ENCODE measurements at regions not wholly inside any gene's neighbourhood (a gene's known extent, or its start where the extent isn't known, plus 50 kb on each side); places are given as distances from the start of the nearest gene placed in this dataset.
A peak's percentile ranks its signal among the peaks of the same experiment; 100 is the strongest.
"Not testable (repeated sequence)": the region's sequence is repeated elsewhere in the genome, so short reads cannot be mapped to it uniquely, and the experiment has no call there.

DNA sequence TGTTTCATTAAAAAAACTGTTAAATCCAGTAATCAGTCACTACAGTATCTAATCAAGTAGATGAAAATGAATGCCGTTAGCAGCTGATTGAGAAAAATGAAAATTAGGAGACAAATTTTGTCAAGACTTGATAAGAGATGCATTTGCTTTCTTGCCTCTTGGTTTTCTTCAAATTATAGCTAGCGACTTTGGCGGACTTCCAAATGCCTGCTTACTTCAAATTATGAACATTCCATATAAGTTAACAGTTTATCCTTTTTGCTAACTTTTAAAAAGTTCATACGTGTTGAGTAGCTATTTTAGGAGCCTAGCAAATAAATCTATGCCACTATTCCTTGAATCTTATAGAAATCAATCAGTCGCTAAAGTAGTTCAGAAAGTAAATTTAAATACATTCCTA lies 58.8 kb downstream of the PPP4R3C start:
- DNase-seq: no peak

DNA sequence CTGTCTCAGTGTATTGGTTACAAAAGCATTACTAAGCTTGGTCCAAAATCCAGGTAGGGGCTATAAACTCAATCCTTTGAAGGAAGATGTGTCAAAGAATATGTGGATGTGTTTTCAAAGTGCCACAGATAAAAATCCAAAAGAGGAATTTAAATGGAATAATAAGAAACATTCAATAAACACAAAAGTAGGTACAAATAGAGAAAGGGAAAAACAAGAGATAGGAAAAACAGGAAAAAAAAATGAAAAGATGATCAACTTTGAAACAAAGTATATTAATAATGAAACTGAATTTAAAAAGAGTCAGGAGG lies 64.0 kb downstream of the PPP4R3C start:
- DNase-seq: no peak

DNA sequence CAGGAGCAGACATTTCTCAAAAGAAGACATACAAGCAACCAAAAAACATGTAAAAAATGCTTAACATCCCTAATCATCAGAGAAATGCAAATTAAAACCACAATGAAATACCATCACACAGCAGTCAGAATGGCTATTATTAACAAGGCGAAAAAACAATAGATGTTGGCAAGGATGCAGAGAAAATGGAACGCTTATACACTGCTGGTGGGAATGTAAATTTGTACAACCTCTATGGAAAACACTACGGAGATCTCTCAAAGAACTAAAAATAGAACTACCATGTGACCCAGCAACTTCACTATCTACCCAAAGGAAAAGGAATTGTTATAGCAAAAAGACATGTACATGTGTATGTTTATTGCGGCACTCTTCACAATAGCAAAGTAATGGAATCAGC lies 71.5 kb downstream of the PPP4R3C start:
- DNase-seq: no peak

DNA sequence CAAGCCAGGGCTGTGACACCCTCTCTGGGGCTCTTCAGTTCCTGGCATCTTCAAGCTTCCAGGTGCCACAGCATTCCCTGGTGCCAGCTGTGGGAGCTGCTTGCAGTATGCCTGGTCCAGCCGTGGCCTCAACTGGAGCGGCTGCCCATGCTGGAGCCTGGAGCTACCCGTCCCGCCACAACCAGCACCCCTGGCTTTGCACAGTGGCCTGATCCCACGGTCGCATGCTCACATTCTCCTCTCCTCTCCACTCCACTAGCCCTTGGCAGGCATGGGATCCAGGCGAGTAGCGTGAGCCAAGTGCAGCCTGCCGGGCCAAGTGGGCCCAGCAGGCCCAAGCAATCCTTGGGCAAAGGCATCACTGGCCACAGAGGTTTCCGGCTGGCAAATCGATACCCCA lies 81.7 kb downstream of the PPP4R3C start:
- DNase-seq: no peak

DNA sequence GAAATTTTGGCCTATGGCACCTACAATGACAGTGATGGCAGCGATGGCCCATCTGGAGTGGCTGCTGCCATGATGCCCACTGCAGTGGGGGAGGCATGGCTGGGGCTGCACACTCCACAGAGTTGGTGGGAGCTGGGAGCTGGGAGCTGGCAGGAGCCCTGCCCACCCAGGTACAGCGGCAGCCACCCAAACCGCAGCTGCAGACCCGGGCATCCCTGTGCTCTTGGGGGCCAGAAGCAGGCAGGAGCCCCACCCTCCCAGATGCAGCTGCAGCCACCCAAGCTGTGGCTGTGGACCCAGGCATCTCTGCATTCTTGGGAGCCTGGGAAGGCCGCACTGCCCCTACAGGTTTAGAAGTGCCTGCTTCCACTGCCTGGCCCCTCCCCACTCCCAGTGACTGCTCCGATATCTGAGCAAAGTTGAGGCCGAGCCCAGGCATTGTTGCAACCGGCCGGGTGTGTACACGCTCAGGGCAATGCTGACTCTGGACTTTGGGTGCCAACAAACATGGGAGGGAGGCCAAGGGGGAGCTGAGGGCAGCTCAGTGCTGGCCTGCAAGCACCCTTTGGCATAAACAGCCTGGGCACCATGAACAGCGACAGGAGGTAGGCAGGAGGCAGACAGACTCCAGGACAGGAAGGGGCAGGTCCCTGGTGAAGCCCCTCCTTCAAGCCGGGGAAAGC lies 82.8 kb downstream of the PPP4R3C start:
- DNase-seq: no peak

DNA sequence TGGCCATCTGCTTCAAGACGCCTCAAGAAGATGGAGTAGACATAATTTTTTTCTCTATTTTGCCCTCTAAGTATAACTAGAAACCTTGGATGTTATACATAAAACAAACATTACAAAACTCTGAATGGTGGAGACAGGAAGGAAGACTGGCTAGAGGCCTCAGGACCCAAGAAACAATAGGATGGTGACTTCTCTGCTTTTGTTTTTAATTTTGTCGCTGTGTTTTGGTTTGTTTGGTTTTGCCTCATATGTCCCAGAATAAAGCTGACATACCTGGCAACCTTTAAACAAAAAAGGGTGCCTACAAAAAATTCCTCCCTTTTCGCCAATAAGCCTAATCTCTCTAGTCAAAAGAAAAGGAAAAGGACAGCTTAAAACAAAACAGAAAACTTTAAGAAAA lies 109.1 kb downstream of the PPP4R3C start:
- DNase-seq: no peak

DNA sequence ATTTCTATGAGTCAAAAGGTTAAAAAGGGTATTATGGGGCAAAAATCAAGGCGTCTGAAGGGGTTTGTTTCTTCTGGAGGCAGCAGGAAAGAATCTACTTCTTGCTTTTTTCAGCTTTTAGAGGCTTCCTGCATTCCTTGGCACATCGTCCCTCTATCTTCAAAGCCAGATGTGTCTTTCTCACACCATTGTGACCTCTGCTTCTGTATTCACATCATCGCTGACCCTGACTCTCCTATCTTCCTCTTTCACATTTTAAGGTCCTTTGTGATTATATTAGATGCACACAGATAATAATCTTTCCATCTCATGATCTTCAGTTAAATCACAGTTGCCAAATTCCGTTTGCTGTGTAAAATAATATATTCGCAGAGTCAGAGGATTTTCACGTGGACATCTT lies 112.7 kb downstream of the PPP4R3C start:
- no peak for DNase-seq

DNA sequence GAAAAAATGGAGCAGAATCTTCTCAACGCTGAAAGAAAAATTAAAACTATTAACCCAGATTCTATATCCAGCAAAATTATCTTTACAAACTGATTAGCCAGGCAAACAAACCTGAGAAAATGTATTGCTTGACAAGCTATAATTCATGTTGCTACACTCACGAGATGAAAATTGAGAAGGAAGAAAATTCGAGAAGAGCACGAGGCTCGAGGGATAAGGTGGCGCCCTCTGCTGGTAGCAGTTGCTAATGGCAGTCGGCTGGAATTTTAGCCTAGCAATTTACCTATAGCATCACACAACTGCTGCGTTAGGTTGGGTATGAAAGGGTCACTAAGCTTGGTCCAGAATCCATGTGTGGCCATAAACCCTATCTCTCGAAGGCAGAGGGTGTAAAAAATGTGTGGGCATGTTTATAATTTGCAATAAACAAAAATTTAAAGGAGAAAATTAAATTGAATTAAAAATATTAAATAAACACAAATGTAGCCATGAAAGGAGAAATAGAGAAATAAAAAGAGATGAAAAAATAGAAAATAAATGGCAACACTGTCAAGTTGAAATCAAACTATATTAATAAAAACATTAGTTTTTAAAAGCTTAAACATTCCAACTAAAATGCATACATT lies 126.6 kb downstream of the PPP4R3C start:
- peak; percentile 47 for DNase-seq

DNA sequence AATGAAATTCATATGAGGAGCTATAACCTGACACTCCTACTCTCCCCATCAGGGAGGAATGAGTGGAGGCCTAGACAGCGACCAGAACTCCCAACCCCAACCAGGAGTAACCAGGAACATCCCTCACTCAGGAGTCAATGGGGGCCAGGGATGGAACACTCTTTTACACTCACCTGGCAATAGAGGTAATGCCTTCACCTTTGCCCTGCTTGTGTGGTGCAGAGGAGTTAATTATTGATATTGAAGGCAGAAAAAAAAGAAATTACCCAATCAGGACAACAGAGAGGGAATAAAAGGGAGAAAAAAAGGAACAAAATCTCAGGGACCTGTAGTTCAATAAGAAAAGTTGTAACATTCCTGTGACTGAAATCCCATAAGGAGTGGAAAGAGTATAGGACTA lies 141.5 kb downstream of the PPP4R3C start:
- no peak for DNase-seq

DNA sequence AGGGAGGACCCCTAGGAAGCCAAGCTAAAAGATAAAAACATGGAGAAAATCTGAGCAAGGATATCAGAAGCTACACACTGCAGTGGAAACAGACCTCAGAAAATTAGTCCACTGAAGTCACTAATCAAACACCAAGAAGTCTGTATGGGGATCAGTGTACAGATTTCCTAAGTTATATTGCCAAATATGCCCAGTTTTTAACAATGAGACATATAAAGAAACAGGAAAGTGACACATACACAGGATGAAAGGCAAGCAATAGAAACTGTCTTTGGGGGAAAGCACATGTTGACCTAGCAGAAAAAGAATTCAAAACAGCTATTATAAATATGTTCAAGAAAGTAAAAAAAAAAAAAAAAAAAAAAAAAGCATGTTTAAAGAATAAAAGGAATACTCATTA lies 153.7 kb downstream of the PPP4R3C start:
- DNase-seq: no peak

DNA sequence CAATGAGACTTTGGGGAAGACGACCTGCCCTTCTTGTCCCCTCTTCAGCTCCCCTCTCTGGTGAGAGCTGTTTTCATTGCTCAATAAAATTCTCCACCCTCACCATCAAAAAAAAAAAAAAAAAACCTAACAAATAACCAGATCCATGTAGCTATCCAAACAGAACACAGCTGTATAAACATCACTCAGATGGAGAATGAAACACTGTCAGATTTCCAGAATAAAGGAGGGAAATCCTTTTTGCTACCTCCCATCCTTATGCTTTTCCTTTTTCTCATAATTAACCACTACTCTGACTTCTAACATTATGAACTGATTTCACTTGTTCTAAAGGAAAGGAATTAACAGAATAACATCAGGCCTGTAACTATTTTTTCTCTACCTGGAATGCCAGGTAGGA lies 155.6 kb downstream of the PPP4R3C start:
- no peak for DNase-seq

DNA sequence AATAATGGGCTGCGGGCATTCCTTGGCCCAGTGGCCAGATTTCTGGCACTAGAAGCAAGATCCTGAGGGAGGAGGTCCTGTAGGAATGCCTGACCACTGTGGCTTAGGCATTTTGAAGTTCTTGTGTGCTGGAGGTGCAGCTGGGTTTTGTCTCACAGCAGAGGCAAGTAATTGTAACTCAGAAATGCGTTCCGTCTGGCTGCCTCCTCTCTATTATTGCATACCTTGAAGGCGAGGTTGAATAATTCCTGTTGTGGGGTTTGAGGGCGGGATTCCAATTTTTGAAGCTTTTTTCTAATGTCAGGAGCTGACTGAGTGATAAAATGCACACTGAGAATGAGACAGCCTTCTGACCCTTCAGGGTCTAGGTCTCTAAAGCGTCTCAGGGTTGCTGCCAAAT lies 170.6 kb downstream of the PPP4R3C start:
- DNase-seq: not testable (repeated sequence)

DNA sequence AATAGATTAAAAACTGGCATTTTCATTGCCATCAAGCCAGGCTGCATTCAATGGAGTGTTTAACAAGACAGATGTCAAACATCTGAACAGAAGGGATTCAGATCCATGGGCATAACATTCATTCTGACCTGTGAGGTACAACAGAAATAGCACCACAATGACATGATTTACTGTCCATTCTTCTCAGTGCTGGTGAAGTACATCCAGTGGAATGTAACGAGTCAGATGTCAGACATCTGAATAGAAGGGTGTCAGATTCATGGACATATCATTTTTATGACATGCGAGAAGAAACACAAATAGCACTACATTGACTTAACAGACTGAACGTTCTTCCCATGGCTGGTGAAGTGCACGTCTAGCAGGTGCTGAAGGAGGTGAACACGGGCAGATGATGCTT lies 186.4 kb downstream of the PPP4R3C start:
- no peak for DNase-seq

DNA sequence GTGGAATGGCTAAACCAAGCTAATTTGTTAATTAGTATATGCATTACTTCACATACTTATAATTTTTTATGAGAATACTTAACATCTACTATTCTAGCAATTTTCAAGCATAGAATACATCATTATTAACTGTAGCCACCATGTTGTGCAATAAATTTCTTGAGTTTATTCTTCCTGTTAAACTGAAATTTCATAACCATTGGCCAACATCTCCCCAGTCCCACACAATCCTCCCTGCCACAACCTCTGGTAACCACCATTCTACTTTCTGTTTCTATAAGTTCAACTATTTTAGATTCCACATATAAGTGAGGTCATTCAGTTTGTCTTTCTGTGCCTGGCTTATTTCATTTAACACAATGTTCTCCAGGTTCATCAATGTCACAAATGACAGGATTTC lies 208.5 kb downstream of the PPP4R3C start:
- no peak for DNase-seq

DNA sequence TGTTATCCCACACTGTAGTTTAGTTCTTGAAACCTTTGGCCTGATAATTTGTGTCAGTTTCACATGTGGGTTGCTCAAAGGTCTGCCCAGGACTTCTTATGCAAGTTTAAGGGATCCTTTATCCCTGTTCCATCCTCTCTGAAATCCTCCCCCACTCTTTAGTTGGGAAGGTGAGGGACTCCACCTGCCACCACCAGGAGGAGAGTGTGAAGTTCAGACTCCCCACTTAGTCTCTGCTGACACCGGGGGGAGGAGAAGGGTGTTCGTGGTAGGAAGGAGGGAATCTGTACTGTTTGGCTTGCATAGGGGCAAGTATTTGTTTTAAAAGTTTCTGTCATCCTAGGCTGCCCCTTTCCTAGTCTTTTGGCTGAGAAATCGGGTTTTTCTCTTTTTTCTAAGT lies 211.8 kb downstream of the PPP4R3C start:
- no peak for DNase-seq

DNA sequence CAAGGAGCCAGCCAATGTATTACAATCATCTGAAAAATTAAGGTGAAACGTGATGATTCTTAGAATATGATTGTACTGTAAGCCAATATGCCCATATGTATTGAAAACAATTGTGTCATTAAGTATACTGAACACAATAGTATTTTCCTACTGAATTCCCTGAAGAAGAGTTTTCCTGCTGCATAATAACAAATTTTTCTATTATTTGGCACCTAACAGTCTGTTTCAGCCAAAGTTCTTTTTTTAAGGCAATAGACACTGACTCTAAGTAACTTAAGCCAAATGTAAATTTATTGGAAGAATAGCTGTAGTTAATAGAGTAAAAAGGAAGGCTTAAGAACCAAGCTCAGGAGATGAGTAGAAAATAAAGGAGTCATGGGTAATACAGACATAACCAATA lies 220.6 kb downstream of the PPP4R3C start:
- DNase-seq: no peak

DNA sequence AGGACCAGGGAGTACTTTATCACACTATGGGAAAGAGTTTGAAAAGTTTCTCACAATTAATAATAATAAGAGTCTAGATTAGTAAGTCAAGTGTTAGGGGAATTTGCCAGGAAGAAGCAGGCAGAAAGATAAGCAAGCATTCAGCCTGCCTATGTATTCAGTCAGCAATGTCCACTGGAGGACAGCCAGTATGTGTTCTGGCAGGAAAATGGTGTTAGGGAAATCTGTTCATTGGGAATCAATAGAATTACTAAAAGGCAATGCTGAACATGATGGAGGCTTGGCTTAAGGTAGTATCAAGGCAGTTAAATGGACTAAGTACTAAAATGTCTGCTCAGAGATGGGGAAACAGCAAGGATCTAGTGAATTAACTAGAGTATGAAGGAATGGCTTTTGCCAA lies 221.2 kb downstream of the PPP4R3C start:
- no peak for DNase-seq

DNA sequence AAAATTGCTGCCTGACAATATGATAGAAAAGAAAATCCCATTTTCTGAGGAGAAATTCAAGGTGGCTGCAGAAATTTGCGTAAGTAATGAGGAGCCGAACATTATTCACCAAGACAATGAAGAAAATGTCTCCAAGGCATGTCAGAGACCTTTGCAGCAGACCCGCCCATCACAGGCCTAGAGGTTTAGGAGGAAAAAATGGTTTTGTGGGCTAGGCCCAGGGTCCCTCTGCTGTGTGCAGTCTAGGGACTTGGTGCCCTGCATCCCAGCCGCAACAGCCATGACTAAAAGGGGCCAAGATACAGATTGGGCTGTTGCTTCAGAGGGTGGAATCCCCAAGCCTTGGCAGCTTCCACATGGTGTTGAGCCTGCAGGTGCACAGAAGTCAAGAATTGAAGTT lies 223.1 kb downstream of the PPP4R3C start:
- DNase-seq: not testable (repeated sequence)

DNA sequence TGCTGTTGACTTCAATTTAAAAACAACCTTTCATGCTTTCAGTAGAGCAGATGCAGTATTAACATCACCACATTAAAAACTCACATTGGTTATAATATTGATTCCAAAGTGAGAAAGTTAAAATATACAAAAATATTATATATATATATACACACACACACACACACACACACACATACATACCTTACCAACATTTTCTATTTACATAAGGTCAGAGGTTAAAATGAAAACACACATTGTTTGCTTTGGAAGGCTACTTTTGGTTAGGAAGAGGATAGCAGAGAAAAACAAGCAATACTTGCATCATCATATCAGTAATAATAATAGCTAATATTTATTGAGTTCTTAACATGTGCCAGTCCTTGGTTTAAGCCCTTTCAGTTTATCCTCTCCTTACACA lies 226.5 kb downstream of the PPP4R3C start:
- no peak for DNase-seq

DNA sequence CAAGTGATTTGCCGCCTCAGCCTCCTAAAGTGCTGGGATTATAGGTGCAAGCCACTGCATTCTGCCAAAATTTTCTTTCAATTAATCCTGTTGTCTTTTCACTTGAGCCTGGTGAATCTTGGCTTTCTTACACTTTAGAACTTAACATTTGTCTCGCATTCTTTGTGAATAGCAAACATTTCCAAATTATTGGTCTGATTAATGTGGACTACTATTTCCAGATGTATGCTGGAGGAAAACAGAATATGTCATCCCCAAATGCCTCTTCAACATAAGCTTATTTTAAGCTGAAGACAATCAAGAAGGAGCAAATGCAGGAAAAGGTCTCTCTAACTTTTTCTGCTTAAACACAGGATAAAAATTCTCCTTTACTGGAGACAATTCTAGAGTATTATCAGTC lies 233.4 kb downstream of the PPP4R3C start:
- no peak for DNase-seq

DNA sequence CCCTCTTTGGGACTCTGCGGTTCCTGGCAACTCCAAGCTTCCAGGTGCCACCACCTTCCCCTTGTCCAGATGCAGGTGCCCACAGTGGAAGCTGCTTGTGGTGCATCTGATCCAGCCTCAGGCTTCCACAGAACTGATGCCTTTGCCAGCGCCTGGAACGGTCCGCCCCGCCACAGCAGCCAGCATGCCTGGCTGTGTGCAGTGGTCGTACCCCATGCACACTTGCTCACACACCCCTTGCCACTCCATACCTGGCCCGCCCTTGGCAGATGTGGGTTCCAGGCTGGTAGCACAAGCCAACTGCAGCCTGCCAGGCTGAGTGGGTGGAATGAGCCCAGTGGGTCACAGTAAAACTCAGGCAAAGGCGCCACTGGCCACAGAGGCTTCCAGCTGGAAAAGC lies 240.5 kb downstream of the PPP4R3C start:
- DNase-seq: no peak

DNA sequence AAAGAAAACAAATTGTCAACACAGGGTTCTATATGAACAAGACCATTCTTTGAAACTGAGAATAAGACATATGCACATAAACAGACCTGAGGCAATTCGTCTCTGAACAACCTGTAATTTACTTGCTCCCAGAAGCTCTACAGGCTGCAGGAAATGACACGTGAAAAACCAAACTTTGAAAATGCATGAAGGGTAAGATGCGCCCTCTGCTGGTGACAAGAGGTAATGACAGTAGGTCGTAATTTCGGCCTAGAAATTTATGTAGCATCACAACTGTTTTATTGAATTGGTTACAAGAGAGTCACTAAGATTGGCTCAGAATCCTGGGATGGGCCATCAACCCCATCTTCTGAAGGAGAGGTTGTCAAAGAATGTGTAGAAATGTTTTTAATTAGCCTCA lies 276.5 kb downstream of the PPP4R3C start:
- peak; percentile 3 for DNase-seq

DNA sequence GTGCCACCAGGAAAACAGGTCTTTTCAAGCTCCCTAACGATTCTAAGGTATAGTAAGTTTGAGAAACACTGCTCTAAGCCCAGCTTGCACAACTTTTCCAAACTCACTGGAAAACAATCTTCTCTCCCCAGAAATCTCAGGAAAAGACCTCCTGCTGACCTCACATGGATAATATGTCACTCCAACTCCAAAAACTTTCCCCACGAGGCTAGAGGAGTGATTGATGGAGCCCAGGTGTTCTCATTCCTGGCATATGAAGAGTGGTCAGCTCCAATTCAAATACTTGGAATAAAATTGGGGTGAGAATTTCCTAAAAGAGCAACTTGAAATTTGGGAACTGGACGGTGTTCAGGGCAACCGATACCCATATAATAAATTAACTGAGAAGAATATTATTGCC lies 299.9 kb downstream of the PPP4R3C start:
- DNase-seq: no peak

DNA sequence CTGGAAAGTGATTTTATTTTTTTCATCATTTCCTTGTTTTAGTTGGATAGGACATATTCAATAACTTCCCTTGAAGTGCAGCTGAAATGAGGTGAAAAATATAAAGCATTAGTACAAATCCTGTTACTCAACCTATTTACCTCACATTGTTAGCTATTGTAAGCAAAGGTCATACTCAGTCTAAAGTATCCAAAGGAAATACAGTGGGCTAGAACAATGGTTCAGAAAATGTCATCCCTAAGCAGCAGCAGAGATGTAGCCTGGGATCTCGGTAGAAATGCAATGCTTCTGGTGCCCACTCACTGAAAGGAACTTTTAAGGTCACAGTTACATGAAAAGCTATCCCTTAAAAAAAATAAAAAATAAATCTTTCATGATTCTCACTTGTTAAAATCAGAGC lies 300.6 kb downstream of the PPP4R3C start:
- no peak for DNase-seq

DNA sequence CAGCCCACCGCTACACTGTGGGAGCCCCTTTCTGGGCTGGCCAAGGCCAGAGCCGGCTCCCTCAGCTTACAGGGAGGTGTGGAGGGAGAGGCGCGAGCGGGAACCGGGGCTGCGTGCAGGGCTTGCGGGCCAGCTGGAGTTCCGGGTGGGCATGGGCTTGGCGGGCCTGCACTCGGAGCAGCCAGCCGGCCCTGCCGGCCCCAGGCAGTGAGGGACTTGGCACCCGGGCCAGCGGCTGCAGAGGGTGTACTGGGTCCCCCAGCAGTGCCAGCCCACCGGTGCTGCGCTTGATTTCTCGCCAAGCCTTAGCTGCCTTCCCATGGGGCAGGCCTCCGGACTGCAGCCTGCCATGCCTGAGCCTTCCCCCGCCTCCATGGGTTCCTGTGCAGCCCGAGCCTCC lies 306.2 kb downstream of the PPP4R3C start:
- DNase-seq: not testable (repeated sequence)
